Fibroblast of skin of abdomen (primary cell): ENCODE measurements at regions not wholly inside any gene's neighbourhood (a gene's known extent, or its start where the extent isn't known, plus 50 kb on each side); places are given as distances from the start of the nearest gene placed in this dataset.

ENCODE experiments used
- DNase-seq: peaks from one replicate; pipeline ENCODE4 v3.0.0-alpha.2; 2013

DNA sequence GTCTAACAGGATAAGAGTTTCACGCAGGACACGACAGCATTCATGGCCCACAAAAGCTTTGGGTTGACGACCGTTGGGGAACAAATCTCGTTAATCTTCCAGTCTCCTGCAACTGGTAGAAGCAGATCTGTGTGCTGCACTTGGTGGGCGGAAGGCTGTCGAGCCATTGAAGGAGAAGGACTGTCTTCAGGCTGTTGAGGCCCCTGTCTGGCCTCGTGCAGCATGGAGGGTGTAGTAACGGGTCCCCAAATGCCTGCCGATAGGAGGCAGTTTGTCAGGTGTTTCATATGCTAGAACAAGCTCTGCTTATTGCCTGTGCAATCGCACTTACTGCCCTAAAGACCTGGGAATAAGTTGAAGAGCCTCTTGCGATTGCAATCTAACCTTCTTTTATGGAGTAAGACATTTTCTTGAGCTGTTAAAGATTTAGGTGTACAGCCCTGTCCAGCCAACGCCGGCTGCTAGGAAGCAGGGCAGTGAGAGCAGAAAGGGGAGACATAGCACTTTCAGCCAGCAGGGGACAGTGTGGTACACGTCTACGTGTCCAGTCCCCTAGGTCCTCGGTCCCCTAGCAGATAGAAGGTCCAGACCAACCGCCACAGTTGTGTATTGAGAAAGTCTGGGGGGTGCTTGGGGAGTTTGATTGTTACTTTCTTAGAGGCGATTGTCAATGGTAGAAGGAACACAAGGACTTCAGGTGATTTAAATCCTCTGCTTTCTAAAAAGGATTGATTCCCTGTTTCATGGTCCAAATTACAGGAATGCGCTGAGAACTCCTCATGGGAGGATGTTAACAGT lies 102.3 kb upstream of the TMPRSS2 start:
- DNase-seq: peak; percentile 37

DNA sequence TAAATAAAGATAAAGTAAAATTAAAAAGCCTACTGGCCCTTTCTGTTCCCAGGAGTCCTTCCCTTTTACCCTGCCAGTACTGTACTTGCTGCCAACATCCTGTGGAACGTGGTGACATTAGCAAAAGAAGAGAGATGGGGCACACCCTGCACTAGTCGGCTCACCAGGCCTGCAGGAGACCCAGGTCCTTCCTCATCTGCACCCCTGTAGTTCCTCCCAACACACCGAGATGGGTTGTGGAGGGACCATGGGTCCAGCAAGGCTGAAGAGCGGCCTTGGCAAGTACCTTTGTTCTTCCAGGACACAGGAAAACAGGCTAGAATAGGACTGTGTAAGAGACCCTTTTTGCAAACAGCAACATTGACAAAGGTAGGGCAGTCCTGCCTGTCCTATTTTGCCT lies 98.7 kb upstream of the TMPRSS2 start:
- no peak for DNase-seq

DNA sequence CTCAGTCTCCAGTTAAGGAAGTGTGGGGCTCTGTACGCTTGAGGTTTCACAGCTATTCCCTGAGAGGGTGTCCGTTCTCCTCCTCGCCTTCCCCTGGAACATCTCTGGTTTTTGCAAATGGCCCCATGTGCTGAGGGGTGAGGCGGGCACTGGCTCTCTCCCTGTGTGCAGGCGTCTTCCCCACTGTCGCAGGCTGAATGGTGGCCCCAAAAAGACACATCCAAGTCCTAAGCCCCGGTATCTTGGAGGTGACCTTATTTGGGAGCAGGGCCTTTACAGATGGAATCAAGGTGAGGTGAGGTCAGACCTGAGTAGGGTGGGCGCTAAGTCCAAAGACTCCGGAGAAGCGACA lies 98.0 kb upstream of the TMPRSS2 start:
- no peak for DNase-seq

DNA sequence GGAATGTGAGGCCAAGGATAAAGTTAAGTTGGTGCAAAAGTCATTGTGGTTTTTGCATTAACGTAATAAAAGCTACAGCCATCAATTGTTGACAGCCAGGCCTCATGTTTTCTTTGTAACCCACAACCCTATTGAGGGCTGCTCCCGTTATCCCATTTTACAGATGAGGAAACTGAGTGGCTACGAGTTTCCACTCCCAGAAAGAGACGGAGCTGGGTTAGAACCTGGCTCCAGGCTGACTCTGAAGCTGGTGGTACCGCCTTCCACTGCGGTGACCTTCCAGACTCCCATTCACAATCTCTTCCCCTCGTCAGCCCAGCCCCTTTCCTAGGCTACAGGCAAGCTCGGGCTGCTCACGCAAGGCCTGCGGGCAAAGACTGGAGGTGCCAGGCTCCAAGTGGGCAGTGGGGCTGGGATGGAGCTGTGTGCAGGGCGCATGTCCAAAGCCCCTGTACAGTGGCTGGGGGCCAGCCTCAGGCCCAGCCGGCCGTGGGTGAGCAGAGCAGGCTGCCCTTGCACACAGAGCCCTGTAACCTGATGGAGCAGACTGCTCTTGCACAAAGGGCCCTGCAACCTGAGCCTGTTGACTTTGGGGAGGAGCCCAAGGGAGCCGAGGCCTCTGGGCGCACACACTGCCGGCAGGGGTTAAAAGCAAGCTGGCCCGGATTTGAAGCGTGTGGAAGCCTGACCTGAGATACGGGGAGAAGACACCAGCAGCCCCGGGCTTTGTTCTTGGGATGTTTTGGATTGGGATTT lies 97.4 kb upstream of the TMPRSS2 start:
- DNase-seq: no peak

DNA sequence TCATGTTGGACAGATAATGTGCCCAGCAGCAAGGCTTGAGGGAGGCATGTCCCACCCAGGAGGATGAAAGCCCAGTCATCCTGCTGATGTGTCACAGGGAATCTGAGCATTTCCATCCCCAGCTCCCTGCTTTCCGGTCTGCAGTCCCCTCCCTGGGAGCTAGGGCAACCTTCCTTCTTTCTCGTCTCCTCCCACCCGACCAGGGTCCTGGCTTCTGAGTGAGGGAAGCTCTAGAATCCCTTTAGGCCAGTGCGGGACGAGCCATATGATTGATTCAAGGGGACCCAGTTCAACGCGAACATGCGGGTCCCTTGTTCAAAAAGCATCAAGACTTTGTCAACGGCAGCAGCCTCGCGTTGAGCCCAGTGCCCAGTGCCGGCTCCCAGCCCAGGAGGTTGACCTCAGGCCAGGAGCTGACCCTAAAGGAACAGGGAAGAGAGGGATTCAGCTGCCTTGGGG lies 96.7 kb upstream of the TMPRSS2 start:
- DNase-seq: peak; percentile 46

DNA sequence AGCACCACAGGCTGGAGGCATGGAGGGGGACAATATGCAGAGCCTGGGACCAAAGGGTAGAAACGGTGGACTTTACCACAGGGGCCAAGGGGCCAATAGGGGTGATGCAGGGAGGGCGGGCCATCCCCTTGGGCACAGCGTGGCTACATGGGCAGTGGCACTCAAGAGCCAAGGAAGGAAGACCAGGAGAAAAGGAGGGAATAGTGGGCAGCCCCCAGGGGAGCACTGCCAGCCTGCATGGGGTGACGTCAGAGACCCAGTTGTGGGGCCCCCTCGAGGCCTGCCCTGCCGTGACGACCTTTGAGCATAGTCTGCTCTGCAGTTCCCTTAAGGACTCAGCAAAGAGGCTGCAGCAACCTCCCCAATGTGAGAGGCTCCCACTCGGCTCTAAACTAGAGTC lies 95.5 kb upstream of the TMPRSS2 start:
- DNase-seq: no peak

DNA sequence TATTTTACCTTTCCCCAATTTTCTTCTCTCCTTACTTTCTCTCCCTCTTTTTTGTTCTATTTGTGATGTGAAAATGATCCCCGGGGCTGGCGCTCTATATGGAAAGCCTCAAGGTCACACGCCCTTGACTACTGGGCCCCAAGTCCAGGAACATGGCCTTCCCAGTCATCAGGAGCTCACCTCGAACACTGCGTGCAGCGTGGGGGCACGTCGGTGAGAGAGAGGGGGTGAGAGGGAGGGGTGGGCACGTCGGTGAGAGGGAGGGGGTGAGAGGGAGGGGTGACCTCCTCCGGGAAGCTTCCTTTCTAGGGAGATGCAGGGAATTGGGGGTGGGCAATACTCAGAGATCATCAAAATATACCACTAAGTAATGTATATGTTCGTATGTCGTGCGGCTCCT lies 94.6 kb upstream of the TMPRSS2 start:
- no peak for DNase-seq

DNA sequence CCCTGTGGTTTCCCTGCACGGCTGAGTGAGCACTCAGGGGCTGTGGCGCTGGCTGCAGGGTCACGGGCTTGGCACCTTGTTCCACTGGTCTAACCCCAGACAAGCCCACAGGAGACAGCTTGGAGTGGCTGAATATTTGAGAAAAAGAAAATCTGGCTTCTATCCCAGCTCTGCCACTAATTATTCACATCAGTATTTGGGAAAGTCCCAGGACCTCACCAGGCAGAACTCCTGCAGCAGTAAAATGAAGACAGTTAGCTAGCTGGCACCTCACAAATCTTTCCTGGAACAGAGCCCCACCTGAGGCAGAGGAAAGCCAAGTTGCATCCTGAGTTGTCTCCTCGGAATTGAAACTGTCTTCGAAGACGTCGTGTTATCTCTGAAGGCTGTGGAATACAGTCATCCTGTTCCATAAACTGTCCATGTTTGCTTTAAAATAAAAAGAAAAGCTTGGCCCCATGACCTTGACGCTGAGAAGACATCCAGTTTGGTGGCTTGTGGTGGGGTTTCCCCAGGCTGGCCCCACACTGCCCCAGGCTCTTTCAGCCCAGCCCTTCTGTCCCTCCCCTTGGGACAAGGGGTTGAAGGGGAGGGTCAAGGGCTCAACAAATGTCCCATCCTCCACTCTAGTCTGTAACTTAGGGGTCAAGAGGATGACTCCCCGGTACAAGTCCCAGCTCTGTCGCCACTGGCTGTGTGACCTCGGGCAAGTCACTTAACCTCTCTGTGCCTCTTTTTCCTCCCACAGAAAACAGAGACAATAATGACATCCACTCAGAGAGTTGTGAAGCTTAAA lies 93.8 kb upstream of the TMPRSS2 start:
- DNase-seq: peak; percentile 55

DNA sequence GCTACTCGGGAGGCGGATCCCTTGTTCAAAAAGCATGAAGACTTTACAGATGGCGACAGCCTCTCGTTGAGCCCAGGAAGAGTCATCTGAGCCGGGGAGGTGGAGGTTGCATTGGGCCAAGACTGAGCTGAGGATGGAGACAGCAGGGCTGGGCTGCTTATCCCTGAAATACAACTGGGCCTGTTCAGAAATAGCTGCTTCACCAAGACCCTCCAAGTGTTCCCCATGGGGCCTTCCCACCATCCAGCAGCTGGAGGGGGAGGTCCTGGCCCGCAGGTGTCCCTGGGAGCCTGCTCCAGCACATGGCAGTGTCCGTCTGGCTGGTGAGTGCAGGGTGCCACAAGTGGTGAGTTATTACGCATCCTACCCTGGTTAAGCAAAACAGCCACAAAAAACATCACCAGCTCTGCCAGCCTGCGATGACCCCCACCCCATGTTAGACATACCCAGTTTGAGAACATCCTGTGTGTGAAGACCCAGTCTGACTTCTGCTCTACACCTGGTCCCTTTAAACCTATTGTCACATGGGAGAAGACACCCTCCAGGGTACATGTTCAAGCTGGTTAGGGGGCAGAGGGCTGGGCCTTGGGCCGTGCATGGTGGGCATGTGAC lies 93.1 kb upstream of the TMPRSS2 start:
- no peak for DNase-seq

DNA sequence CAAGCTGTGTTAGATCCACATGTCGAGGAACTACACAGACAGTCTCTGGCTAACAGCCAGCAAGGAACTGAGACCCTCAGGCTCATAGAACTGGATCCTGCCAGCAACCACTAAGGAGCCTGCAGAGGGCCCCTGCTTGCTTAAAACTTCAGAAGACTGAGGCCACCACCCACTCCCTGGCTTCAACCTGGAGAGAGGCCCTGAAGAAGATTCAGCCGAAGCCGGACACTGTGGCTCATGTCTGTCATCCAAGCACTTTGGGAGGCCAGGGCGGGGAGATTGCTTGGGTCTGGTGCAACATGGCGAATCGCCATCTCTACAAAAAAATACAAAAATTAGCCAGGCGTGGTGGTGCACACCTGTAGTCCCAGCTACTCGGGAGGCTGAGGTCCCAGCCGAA lies 92.6 kb upstream of the TMPRSS2 start:
- no peak for DNase-seq

DNA sequence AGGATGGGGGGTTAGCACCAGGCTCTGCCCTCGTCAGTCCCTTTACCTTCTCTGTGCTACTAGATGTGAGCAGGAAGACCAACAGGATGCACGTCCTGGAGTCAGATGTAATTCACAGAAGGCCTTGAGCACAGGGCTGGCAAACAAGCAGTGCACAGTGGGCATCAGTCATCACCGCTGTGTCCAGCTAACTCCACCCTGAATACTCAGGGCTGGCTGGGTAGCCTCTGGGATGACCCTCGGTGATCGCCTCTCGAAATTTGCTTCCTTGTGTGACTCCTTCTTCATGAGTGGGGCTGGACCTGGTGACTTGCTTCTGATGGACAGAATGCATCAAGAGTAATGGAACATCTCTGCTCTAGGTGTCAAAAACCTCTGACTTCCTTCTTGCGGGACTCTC lies 92.2 kb upstream of the TMPRSS2 start:
- DNase-seq: no peak

DNA sequence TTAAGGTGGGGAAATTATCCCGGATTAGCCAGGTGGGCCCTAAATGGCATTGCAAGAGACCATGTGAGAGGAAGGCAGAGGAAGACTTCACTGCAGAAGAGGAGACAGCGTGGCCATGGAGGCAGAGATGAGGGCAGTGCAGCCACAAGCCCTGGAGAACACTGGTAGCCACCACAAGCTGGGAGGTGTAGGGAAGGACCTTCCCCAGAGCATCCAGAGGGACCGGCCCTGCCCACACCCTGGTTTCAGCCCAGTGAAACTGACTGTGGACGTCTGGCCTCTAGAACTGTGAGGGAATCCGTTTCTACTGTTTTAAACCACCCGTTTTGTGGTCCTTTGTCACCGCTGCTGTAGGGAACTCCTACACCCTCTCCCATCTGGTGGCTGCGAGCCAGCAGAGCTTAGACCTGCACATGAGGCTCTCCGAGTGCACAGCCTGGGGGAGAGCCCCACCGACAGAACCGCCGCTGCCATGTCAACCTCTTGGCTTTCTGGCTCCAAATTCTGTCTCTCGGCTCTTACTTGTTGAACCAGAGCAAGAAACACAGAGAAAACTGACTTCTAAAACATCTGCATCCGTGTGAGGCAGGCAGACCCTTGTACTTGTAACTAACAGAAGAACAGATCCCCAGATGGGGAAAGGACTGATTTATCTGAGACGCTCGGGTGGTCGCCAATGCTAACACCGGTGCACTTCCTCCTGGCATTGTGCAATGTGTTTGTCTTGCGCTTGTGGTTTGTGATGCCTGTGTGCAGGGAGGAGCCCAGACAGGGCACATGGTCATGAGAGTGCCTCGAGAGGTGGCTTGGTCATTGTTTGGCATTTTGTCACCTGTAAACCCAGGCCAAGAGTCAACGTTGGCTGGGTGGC lies 90.8 kb upstream of the TMPRSS2 start:
- no peak for DNase-seq

DNA sequence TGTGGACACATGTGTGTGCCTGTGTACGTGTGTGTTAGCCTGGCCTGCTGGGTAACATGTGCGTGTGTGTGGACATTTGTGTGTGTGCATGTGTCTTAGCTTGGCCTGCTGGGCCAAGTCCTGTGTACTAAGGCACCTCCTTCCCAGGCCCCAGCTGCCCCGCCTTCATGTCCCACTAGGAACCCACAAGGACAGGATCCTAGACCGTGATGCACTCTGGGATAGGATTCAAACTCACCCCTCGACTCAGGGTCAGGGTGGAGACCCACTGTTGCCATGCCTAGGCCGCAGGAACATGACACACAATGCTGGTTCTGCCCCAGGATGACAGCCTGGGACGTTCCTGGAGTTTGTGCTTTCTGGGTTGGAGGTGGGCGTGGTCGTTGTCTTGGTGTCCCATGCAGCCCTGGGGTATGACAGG lies 89.9 kb upstream of the TMPRSS2 start:
- no peak for DNase-seq

DNA sequence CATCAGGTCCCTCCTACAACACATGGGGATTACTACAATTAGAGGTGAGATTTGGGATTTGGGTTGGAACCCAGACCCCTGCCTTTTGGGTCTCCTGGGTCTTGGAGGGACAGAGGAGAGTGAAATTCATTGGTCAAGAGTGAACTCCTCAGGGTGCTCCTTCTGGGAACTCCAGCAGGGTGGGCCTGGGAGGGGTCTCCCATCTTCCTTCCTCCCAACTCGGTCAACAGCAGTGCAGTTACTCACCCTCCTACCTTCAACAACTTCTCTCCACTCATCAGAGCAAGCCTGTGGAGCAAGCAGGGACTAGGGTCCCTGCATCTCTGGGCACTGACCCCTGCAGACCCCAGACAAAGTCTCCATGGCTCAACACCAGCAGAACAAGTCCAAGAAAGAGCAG lies 89.3 kb upstream of the TMPRSS2 start:
- no peak for DNase-seq

DNA sequence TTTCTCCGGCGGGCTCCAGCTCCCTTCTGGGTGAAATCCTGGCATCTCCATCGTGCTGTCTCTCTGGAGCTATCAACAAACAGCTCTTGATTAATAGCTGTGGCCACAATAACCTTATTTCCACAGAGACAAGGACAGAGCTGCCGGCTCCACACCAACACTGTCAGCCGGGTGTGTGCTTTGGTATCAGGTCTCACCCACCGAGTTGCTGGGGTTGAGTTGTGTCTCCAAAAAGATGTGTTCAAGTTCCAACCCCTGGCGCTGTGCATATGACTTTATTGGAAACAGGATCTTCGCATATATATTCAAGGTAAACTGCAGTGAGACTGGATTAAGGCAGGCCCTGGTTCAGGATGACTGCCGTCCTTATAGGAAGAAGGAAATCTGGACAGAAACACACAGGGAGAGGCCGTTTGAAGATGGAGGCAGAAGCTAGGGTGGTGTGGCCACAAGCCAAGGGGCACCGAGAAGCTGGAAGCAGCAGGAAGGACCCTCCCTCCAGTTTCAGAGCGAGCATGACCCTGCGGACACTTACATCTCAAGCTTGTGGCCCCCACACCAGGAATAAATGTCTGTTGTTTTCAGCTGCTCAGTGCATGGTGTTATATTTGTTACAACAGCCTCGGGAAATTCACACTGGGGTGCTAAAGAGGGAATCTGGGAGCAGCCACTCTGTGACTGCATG lies 88.4 kb upstream of the TMPRSS2 start:
- DNase-seq: no peak

DNA sequence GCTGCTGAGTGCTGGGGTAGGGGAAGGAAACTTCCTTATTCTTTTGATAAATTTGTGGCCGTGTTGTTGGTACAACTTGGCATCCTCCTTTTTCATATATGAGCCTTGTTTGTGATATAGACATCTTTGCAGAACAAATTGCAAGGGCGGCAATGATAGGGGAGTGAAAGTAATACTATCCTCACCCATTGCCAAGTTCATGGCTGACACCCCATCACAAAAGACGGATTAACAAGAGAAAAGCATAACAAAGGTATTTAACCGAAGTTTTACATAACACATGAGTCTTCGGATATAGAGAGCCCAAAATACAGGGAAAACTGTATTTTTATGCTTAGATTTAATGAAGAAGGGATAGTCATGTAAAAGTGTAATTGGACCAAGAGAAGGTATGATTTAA lies 86.3 kb upstream of the TMPRSS2 start:
- DNase-seq: no peak

DNA sequence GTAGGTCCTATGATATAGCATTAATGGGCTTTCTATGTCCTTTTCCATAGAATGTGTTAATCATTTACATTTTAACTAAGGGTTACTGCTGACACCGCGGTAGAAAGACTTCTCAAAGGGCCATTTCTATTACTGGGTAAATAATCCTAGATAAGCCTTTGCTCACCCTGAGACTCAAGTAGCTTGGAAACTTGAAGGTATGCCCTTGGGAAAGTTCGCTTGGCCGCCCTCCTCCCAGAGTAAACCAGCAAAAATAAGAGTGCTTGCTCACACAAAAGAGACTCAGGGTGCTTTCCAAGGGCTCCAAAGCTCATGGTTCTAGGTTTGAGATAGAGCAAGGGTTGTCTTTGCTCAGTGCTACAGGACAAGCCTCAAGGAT lies 85.8 kb upstream of the TMPRSS2 start:
- no peak for DNase-seq

DNA sequence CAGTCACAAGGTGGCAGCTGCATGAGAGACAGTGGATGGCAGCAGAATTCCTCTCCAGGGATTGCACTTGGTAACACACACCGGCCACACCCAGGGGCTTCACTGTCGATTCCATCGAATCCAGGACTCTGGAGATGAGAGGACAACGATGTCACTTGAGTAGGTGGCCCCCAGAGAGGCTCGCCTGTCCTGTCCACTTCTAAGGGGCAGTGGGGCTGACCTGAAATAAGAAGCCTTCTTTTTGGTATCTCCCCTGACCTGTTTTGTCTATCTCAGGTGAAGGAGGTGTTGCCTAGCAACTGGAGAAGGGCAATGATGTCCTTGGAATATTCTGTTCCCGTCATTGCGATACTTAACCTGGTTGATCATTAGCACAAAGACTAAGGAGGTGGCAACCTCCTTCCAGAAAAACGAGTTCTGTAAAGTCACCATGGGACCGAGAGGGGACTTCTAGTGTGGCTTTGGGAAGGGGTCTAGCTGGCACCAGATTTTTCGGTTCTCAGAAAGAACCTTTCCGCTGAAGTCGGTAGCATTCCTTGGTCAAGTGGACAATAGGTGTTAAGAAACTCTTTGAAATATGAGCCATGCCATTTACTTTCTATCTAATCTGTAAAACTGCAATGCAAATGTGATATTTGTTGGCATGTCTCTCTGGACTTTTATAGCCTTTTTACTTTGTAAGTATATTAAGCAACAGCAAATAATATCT lies 85.2 kb upstream of the TMPRSS2 start:
- DNase-seq: no peak

DNA sequence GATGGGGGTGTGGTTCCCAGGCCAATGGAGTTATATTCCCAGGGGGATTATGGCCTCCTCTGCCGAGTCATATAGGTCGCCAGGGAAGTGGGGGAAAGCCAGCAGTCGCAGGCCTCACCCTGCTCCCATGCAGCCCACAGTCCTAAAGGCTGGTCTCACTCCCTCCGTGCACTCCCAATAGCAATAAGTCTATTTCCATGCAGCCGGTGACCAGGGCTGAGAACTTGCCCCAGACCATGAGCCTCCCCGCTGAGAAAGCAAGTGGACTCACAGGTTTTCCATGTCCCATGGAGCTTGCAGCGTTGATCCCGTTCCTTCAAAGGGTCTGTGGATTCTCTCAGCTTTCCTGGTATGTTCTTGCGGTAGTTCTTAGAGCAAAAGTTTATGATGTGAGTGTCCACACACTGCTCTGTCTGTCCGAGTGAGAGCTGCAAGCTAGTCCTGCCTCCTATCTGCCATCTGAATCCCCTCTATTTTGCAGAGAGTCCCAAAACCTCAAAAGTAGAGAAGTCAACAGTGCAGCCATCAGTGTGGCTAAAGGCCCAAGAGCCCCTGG lies 81.7 kb upstream of the TMPRSS2 start:
- DNase-seq: no peak

DNA sequence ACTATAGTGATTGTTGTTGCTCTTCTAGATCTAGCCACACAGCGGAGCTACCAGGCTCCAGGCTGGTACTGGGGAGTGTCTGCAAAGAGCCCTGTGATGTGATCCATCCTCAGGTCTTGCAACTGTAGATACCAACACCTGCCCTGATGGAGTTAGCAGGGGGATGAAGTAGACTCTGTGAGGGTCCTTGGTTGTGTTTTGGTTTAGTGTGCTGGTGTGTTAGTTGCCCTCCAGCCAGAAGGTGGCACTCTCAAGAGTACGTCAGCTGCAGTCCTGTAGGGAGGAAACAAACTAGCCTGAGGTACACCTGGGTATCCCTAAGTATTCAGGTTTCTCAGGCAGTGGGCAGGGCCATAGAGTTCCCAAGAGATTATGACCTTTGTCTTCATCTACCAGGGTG lies 81.2 kb upstream of the TMPRSS2 start:
- DNase-seq: no peak
